HCT116 (cell line): ENCODE measurements at regions not wholly inside any gene's neighbourhood (a gene's known extent, or its start where the extent isn't known, plus 50 kb on each side); places are given as distances from the start of the nearest gene placed in this dataset.

Experiments used
- ATAC-seq: fragments of 200-7000 bp; cut with Tn5 transposase; 2 replicates; pipeline ENCODE4 v1.9.1; 2020; ENCODE audit warnings: mild to moderate bottlenecking, moderate library complexity
- BruUV-seq: library from RNA; stranded (reverse); fragments of 400-500 nt; replicated peaks from 2 replicates; lab custom pipeline; 2021; lab: Mats Ljungman, UMichigan
- CTCF ChIA-PET: fragments of 300-600 bp; sonication (Branson Sonifier 250); formaldehyde crosslinking; loops from one replicate; lab custom pipeline; 2021; ENCODE audit warnings: antibody characterized with exemption; lab: Charles Lee
- POLR2A ChIA-PET: fragments of 300-600, 350-600 bp; sonication (Branson Sonifier 250); formaldehyde crosslinking; loops from one replicate; lab custom pipeline; 2021; ENCODE audit warnings: antibody characterized with exemption; lab: Charles Lee
- RAD21 ChIA-PET, 2 experiments: fragments of 300-600 bp; sonication (Branson Sonifier 250); formaldehyde crosslinking; loops; one replicate each; lab custom pipeline; 2023; ENCODE audit warnings: low total read pairs in 2 of 2; ENCODE audit not compliant: uncharacterized antibody in 2 of 2, unreplicated experiment in 2 of 2, low non-redundant PET in 1 of 2; lab: Charles Lee
- DNase-seq: peaks from one replicate; pipeline ENCODE4 v3.0.0-alpha.2; 2010; ENCODE audit warnings: low read depth, low spot score
- H2AFZ ChIP-seq: fragments of 200-600 bp; shearing (Covaris generic), sonication (generic); 2 replicates; pipeline ENCODE4 v1.6.1; 2017; ENCODE audit warnings: low read depth, mixed run types, mixed read lengths, antibody characterized with exemption, low read length; ENCODE audit not compliant: poor library complexity, severe bottlenecking
- H3K27ac ChIP-seq: 2 replicates; pipeline ENCODE4 v1.5.1; 2012; ENCODE audit warnings: low read depth, low read length
- H3K27me3 ChIP-seq: fragments of 200-600 bp; sonication (generic); 2 replicates; pipeline ENCODE4 v1.6.1; 2016; ENCODE audit warnings: mixed run types, low read length, mixed read lengths; ENCODE audit not compliant: insufficient read depth
- H3K36me3 ChIP-seq, 2 experiments: fragments of 200-500 bp in 1 of 2; fragments of 200-600 bp in 1 of 2; sonication (Bioruptor generic) in 1 of 2; sonication (generic) in 1 of 2; 2 replicates each; pipeline versions ENCODE4 v1.5.1 to v1.6.1; 2014 to 2016; ENCODE audit warnings: low read length in 2 of 2, inconsistent platforms in 1 of 2, mixed read lengths in 1 of 2, mixed run types in 1 of 2; ENCODE audit not compliant: insufficient read depth in 2 of 2, control insufficient read depth in 1 of 2
- H3K4me1 ChIP-seq, 2 experiments: fragments of 200-600 bp in 1 of 2; sonication (generic) in 1 of 2; 2 replicates each; pipeline versions ENCODE4 v1.5.1 to v1.6.1; 2012 to 2017; ENCODE audit warnings: low read length in 2 of 2, inconsistent platforms in 1 of 2, mild to moderate bottlenecking in 1 of 2, mixed read lengths in 1 of 2, mixed run types in 1 of 2, moderate library complexity in 1 of 2; ENCODE audit not compliant: insufficient read depth in 2 of 2, control insufficient read depth in 1 of 2
- H3K4me2 ChIP-seq: fragments of 200-600 bp; sonication (generic); 2 replicates; pipeline ENCODE4 v1.6.1; 2017; ENCODE audit warnings: mixed run types, low read length, mixed read lengths
- H3K4me3 ChIP-seq, 2 experiments: fragments of 200-600 bp in 1 of 2; sonication (generic) in 1 of 2; replicated peaks in 1 of 2; 2 replicates each; pipeline ENCODE4 v1.5.1; 2011 to 2016; ENCODE audit warnings: low read length in 2 of 2, control low read depth in 1 of 2, low read depth in 1 of 2, mild to moderate bottlenecking in 1 of 2, mixed read lengths in 1 of 2, mixed run types in 1 of 2
- H3K79me2 ChIP-seq: fragments of 200-600 bp; sonication (generic); 2 replicates; pipeline ENCODE4 v1.6.1; 2017; ENCODE audit warnings: mild to moderate bottlenecking, mixed run types, low read length, moderate library complexity, mixed read lengths; ENCODE audit not compliant: insufficient read depth
- H3K9ac ChIP-seq: fragments of 200-600 bp; sonication (generic); 2 replicates; pipeline ENCODE4 v1.6.1; 2016; ENCODE audit warnings: low read length, mixed read lengths
- H3K9me2 ChIP-seq: fragments of 200-600 bp; sonication (generic), shearing (Covaris generic); 2 replicates; pipeline ENCODE4 v1.6.1; 2017; ENCODE audit warnings: mixed run types, mild to moderate bottlenecking, moderate library complexity; ENCODE audit not compliant: insufficient read depth
- H3K9me3 ChIP-seq, 2 experiments: fragments of 200-500 bp in 1 of 2; fragments of 200-600 bp in 1 of 2; sonication (Bioruptor generic) in 1 of 2; sonication (generic) in 1 of 2; 2 replicates each; pipeline ENCODE4 v1.6.1; 2014 to 2017; ENCODE audit warnings: low read length in 2 of 2, mixed read lengths in 2 of 2, inconsistent platforms in 1 of 2, low read depth in 1 of 2, mild to moderate bottlenecking in 1 of 2, mixed run types in 1 of 2, moderate library complexity in 1 of 2; ENCODE audit not compliant: control insufficient read depth in 1 of 2, insufficient read depth in 1 of 2
- H4K20me1 ChIP-seq: fragments of 200-600 bp; sonication (generic), shearing (Covaris generic); 2 replicates; pipeline ENCODE4 v1.6.1; 2017; ENCODE audit warnings: mixed run types, mild to moderate bottlenecking, moderate library complexity; ENCODE audit not compliant: insufficient read depth
- CBX3 ChIP-seq: IDR thresholded peaks from 2 replicates; pipeline ENCODE4 v1.6.1; 2012; ENCODE audit warnings: low read depth
- CEBPB ChIP-seq: IDR thresholded peaks from 2 replicates; pipeline ENCODE4 v1.6.1; 2012; ENCODE audit warnings: low read depth
- EGR1 ChIP-seq: IDR thresholded peaks from 2 replicates; pipeline ENCODE4 v1.6.1; 2012; ENCODE audit warnings: low read depth
- TCF7L2 ChIP-seq: IDR thresholded peaks from 2 replicates; pipeline ENCODE4 v1.7.0; 2011; ENCODE audit warnings: borderline replicate concordance, inconsistent platforms; ENCODE audit not compliant: insufficient read depth, insufficient read length; ENCODE audit errors: extremely low read depth
- ZBTB33 ChIP-seq: IDR thresholded peaks from 2 replicates; pipeline ENCODE4 v1.6.1; 2011; ENCODE audit warnings: mild to moderate bottlenecking, low read length, moderate library complexity; ENCODE audit not compliant: insufficient replicate concordance; ENCODE audit errors: extremely low read depth
- intact Hi-C: fragments of 100-400 bp; cut with micrococcal nuclease; formaldehyde crosslinking; loops from 2 replicates; pipeline ENCODE4 v1.10.0; 2022
- TF ChIP-seq, protein P1 (sequence below): IDR thresholded peaks from 2 replicates; pipeline ENCODE4 v1.6.1; 2012; ENCODE audit warnings: low read depth

GRCh38 chr6:125533710-125534397, 215.6 kb upstream of the HEY2 start (continued):
- TF ChIP-seq CEBPB (no peak), EGR1 (no peak)
- TF ChIP-seq, protein P1, sequence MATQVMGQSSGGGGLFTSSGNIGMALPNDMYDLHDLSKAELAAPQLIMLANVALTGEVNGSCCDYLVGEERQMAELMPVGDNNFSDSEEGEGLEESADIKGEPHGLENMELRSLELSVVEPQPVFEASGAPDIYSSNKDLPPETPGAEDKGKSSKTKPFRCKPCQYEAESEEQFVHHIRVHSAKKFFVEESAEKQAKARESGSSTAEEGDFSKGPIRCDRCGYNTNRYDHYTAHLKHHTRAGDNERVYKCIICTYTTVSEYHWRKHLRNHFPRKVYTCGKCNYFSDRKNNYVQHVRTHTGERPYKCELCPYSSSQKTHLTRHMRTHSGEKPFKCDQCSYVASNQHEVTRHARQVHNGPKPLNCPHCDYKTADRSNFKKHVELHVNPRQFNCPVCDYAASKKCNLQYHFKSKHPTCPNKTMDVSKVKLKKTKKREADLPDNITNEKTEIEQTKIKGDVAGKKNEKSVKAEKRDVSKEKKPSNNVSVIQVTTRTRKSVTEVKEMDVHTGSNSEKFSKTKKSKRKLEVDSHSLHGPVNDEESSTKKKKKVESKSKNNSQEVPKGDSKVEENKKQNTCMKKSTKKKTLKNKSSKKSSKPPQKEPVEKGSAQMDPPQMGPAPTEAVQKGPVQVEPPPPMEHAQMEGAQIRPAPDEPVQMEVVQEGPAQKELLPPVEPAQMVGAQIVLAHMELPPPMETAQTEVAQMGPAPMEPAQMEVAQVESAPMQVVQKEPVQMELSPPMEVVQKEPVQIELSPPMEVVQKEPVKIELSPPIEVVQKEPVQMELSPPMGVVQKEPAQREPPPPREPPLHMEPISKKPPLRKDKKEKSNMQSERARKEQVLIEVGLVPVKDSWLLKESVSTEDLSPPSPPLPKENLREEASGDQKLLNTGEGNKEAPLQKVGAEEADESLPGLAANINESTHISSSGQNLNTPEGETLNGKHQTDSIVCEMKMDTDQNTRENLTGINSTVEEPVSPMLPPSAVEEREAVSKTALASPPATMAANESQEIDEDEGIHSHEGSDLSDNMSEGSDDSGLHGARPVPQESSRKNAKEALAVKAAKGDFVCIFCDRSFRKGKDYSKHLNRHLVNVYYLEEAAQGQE, result no peak

GRCh38 chr6:125534430-125535263, 214.8 kb upstream of the HEY2 start:
- no peak overlapping the region for H3K9ac ChIP-seq

More at GRCh38 chr6:125534430-125535263, 214.8 kb upstream of the HEY2 start:
- no peaks in the 10 kb centered on the region for H3K4me1 ChIP-seq
- H4K20me1 ChIP-seq, result no peaks in the 10 kb centered on the region
- ChIA-PET CTCF (no interaction called here), POLR2A (no interaction called here), RAD21 (no interaction called here)
- H3K9me3 ChIP-seq, result no peaks in the 10 kb centered on the region
- BruUV-seq, result no TSS peak
- no peak overlapping the region for H3K4me2 ChIP-seq
- ATAC-seq, result no peak
- TF ChIP-seq ZBTB33 (no peak), CBX3 (no peak), TCF7L2 (no peak)
- H3K27ac ChIP-seq, result no peak overlapping the region
- no peaks in the 10 kb centered on the region for H3K36me3 ChIP-seq
- H3K4me3 ChIP-seq, result no peak overlapping the region
- no peaks in the 10 kb centered on the region for H3K79me2 ChIP-seq
- no peak overlapping the region for H2AFZ ChIP-seq
- no peaks in the 10 kb centered on the region for H3K9me2 ChIP-seq
- H3K27me3 ChIP-seq, result peaks cover 45% of the 10 kb centered on the region
- intact Hi-C loops, result no loop called here
- no peak for DNase-seq
